ENCODE measurements at regions not wholly inside any gene's neighbourhood (a gene's known extent, or its start where the extent isn't known, plus 50 kb on each side); places are given as distances from the start of the nearest gene placed in this dataset.
"Not testable (repeated sequence)": the region's sequence is repeated elsewhere in the genome, so short reads cannot be mapped to it uniquely, and the experiment has no call there.

DNA sequence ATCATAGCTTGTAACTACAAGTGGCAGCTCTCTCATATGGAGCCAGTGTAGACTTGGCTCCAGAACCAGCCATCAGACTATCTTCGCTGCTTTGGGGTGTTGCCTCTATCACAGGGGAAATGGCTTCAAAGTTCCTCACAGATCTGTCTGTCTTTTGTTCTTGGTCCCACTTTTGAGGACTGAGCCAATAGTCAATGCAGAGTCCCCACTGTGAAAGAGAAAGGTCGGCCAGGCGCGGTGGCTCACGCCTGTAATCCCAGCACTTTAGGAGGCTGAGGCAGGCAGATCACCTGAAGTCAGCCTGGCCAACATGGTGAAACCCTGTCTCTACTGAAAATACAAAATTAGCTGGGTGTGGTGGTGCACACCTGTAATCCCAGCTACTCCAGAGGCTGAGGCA lies 86.9 kb upstream of the FZD7 start:
- DNase-seq (ENCODE audit: extremely low spot score in 2 of 2); H3K27ac ChIP-seq; H3K4me1 ChIP-seq; H3K4me3 ChIP-seq; H3K27me3 ChIP-seq; intact Hi-C loops (cut with DNase I); H3K9me3 ChIP-seq; H3K36me3 ChIP-seq: not testable (repeated sequence)

GRCh38 chr2:201947287-201947686 lies 86.4 kb upstream of the FZD7 start:
- Histone ChIP-seq H3K4me1 (no peaks in the 10 kb centered on the region), H3K4me3 (no peak overlapping the region), H3K36me3 (no peaks in the 10 kb centered on the region), H3K27ac (no peak overlapping the region), H3K9me3 (no peaks in the 10 kb centered on the region), H3K27me3 (no peaks in the 10 kb centered on the region)
- DNase-seq (ENCODE audit: extremely low spot score in 2 of 2): no peak
- no peak for TF ChIP-seq POLR2A (IDR thresholded peaks at IDR 0.05)
- no peak for TF ChIP-seq CTCF (IDR thresholded peaks at IDR 0.05)
- no peak for TF ChIP-seq POLR2AphosphoS5 (IDR thresholded peaks at IDR 0.05; ENCODE audit: insufficient read depth in 1 of 2, low read depth in 1 of 2)
- intact Hi-C loops (cut with DNase I): no loop called here

- Histone ChIP-seq H3K9me3 (no peaks in the 10 kb centered on the region), H3K4me3 (no peak overlapping the region), H3K27me3 (no peaks in the 10 kb centered on the region), H3K27ac (no peak overlapping the region), H3K4me1 (no peaks in the 10 kb centered on the region), H3K36me3 (no peaks in the 10 kb centered on the region)
- intact Hi-C loops (cut with DNase I): no loop called here
- no peak for TF ChIP-seq POLR2A (IDR thresholded peaks at IDR 0.05)
- TF ChIP-seq CTCF (IDR thresholded peaks at IDR 0.05): no peak
- no peak for TF ChIP-seq POLR2AphosphoS5 (IDR thresholded peaks at IDR 0.05; ENCODE audit: insufficient read depth in 1 of 2, low read depth in 1 of 2)
- DNase-seq (ENCODE audit: extremely low spot score in 2 of 2): no peak
These were observed 84.3 kb upstream of the FZD7 start for GRCh38 chr2:201949181-201949926.

GRCh38 chr2:201949927-201950246 lies 83.8 kb upstream of the FZD7 start:
- intact Hi-C loops (cut with DNase I): no loop called here
- TF ChIP-seq POLR2A (IDR thresholded peaks at IDR 0.05): no peak
- no peak for TF ChIP-seq CTCF (IDR thresholded peaks at IDR 0.05)
- no peak for TF ChIP-seq POLR2AphosphoS5 (IDR thresholded peaks at IDR 0.05; ENCODE audit: insufficient read depth in 1 of 2, low read depth in 1 of 2)

DNA sequence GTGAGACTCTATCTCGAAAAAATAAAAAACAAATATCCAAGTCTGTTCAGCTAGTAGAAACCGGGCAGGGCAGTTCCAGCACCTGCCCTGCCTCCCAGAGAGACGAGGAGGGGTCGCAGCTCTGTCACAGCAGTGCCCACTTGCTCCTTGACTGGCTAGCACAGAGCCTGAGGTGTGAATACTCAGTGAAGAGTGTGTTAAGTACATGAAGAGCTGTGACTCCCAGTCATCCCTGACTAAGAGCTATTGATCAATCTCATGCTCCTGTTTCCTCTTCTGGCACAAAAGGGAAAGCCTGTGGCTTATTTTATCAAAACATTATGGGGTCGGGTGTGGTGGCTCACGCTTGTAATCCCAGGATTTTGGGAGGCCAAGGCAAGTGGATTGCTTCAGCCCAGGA lies 83.0 kb upstream of the FZD7 start:
- no peak for DNase-seq (ENCODE audit: extremely low spot score in 2 of 2)
- H3K4me1 ChIP-seq: peaks cover 3% of the 10 kb centered on the region
- no peaks in the 10 kb centered on the region for H3K36me3 ChIP-seq
- no peak overlapping the region for H3K4me3 ChIP-seq
- TF ChIP-seq CTCF (IDR thresholded peaks at IDR 0.05) (no peak), POLR2AphosphoS5 (IDR thresholded peaks at IDR 0.05; ENCODE audit: insufficient read depth in 1 of 2, low read depth in 1 of 2) (no peak), POLR2A (IDR thresholded peaks at IDR 0.05) (no peak)
- H3K27me3 ChIP-seq: no peaks in the 10 kb centered on the region
- no peaks in the 10 kb centered on the region for H3K9me3 ChIP-seq
- H3K27ac ChIP-seq: no peak overlapping the region
- intact Hi-C loops (cut with DNase I): no loop called here

More at GRCh38 chr2:201949927-201950246, 83.8 kb upstream of the FZD7 start:
- H3K4me3 ChIP-seq: no peak overlapping the region
- H3K4me1 ChIP-seq: no peaks in the 10 kb centered on the region
- no peaks in the 10 kb centered on the region for H3K9me3 ChIP-seq
- H3K27ac ChIP-seq: no peak overlapping the region
- H3K36me3 ChIP-seq: no peaks in the 10 kb centered on the region
- DNase-seq (ENCODE audit: extremely low spot score in 2 of 2): no peak
- no peaks in the 10 kb centered on the region for H3K27me3 ChIP-seq
